ENCODE measurements at regions not wholly inside any gene's neighbourhood (a gene's known extent, or its start where the extent isn't known, plus 50 kb on each side); places are given as distances from the start of the nearest gene placed in this dataset.
A peak's percentile ranks its signal among the peaks of the same experiment; 100 is the strongest.

- POLR2A ChIA-PET, result no interaction called here
- CTCF ChIA-PET, result no interaction called here
- TF ChIP-seq, protein P1, sequence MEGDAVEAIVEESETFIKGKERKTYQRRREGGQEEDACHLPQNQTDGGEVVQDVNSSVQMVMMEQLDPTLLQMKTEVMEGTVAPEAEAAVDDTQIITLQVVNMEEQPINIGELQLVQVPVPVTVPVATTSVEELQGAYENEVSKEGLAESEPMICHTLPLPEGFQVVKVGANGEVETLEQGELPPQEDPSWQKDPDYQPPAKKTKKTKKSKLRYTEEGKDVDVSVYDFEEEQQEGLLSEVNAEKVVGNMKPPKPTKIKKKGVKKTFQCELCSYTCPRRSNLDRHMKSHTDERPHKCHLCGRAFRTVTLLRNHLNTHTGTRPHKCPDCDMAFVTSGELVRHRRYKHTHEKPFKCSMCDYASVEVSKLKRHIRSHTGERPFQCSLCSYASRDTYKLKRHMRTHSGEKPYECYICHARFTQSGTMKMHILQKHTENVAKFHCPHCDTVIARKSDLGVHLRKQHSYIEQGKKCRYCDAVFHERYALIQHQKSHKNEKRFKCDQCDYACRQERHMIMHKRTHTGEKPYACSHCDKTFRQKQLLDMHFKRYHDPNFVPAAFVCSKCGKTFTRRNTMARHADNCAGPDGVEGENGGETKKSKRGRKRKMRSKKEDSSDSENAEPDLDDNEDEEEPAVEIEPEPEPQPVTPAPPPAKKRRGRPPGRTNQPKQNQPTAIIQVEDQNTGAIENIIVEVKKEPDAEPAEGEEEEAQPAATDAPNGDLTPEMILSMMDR (IDR thresholded peaks at IDR 0.05; ENCODE audit: insufficient read depth, low read depth, low read length), result no peak
- no peaks in the 10 kb centered on the region for H3K36me3 ChIP-seq (ENCODE audit: control insufficient read depth, insufficient read depth, low read length)
- DNase-seq (ENCODE audit: low read depth), result no peak
- no peak overlapping the region for H3K4me3 ChIP-seq (ENCODE audit: low read depth, low read length)
- peaks cover 1% of the 10 kb centered on the region; the same call in 1 of the 2 replicates for H3K27me3 ChIP-seq (ENCODE audit: control insufficient read depth, insufficient read depth, low read length)
Measured at GRCh38 chr3:176896165-176896564, 301.1 kb downstream of the TBL1XR1 start.

DNA sequence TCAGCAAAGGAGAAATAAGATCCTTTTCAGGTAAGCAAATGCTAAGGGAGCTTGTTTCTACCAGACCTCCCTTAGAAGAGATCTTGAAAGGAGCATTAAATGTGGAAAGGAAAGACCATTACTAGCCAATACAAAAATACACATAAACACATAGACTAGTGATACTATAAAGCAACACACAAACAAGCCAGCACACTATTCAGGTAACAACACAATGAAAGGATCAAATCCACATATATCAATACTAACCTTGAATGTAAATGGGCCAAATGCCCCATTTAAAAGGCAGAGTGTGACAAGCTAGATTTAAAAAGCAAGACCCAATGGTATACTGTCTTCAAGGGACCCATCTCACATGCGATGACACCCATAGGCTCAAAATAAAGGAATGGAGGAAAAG, 317.6 kb downstream of the TBL1XR1 start:
- no peak overlapping the region for H3K4me3 ChIP-seq (ENCODE audit: low read depth, low read length)
- no peaks in the 10 kb centered on the region for H3K36me3 ChIP-seq (ENCODE audit: control insufficient read depth, insufficient read depth, low read length)
- DNase-seq (ENCODE audit: low read depth), result no peak
- ChIA-PET CTCF (interaction anchor here (0.8 kb wide), 1 partner anchor 9 kb away, joined by 3 read pairs; no protein-coding TSS in a partner anchor), POLR2A (no interaction called here)
- TF ChIP-seq, protein P1 (IDR thresholded peaks at IDR 0.05; ENCODE audit: insufficient read depth, low read depth, low read length), result no peak
- H3K27me3 ChIP-seq (ENCODE audit: control insufficient read depth, insufficient read depth, low read length), result no peaks in the 10 kb centered on the region

- H3K36me3 ChIP-seq (ENCODE audit: control insufficient read depth, insufficient read depth, low read length), result no peaks in the 10 kb centered on the region
- POLR2A ChIA-PET, result no interaction called here
- TF ChIP-seq, protein P1 (IDR thresholded peaks at IDR 0.05; ENCODE audit: insufficient read depth, low read depth, low read length), result no peak
Measured at GRCh38 chr3:176873261-176873660, 324.0 kb downstream of the TBL1XR1 start.

DNA sequence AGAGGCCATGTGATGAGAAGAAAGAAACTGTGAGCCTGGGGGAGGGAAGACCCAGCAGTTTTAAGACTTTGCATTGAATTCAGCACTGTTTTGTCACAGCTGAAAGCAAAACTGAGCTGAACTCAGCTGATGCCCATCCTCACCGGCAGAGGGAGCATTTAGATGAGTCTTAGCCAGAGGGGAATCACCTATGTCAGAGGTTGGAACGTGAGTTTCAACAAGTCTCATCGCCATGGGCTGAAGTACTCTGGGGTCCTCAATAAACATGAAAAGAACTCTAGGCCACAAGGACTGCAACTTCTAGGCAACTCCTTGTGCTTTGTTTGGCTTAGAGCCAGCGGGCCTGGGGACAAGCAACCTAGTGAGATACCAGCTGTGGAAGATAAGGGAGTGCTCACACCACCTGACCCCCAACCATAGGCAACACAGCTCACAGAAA, 324.5 kb downstream of the TBL1XR1 start:
- ChIA-PET POLR2A (no interaction called here), CTCF (interaction anchor here (0.7 to 3.1 kb wide), 16 partner anchors 9 to 1521 kb away, joined by 3 to 27 read pairs (median 6); no protein-coding TSS in a partner anchor)
- no peaks in the 10 kb centered on the region for H3K27me3 ChIP-seq (ENCODE audit: control insufficient read depth, insufficient read depth, low read length)
- DNase-seq (ENCODE audit: low read depth), result no peak
- no peak overlapping the region for H3K4me3 ChIP-seq (ENCODE audit: low read depth, low read length)
- TF ChIP-seq, protein P1 (IDR thresholded peaks at IDR 0.05; ENCODE audit: insufficient read depth, low read depth, low read length), result peak; percentile 83
- H3K36me3 ChIP-seq (ENCODE audit: control insufficient read depth, insufficient read depth, low read length), result no peaks in the 10 kb centered on the region

More at GRCh38 chr3:176873261-176873660, 324.0 kb downstream of the TBL1XR1 start:
- Histone ChIP-seq H3K4me3 (ENCODE audit: low read depth, low read length) (no peak overlapping the region), H3K27me3 (ENCODE audit: control insufficient read depth, insufficient read depth, low read length) (no peaks in the 10 kb centered on the region)
- no peak for DNase-seq (ENCODE audit: low read depth)
- CTCF ChIA-PET, result interaction anchor here (0.7 to 3.1 kb wide), 15 partner anchors 9 to 1520 kb away, joined by 3 to 27 read pairs (median 7); no protein-coding TSS in a partner anchor

- ChIA-PET POLR2A (no interaction called here), CTCF (interaction anchor here (0.8 kb wide), 1 partner anchor 9 kb away, joined by 3 read pairs; no protein-coding TSS in a partner anchor)
- TF ChIP-seq, protein P1 (IDR thresholded peaks at IDR 0.05; ENCODE audit: insufficient read depth, low read depth, low read length), result no peak
- no peaks in the 10 kb centered on the region for H3K27me3 ChIP-seq (ENCODE audit: control insufficient read depth, insufficient read depth, low read length)
- DNase-seq (ENCODE audit: low read depth), result no peak
- H3K4me3 ChIP-seq (ENCODE audit: low read depth, low read length), result no peak overlapping the region
- no peaks in the 10 kb centered on the region for H3K36me3 ChIP-seq (ENCODE audit: control insufficient read depth, insufficient read depth, low read length)
Measured at GRCh38 chr3:176870451-176870850, 326.8 kb downstream of the TBL1XR1 start.
